Stomach (tissue), 4 donors: ENCODE measurements at regions not wholly inside any gene's neighbourhood (a gene's known extent, or its start where the extent isn't known, plus 50 kb on each side); places are given as distances from the start of the nearest gene placed in this dataset.

Source experiments
- CTCF ChIP-seq, 7 experiments: fragments of 450-650 bp in 4 of 7; fragments of 200-600 bp in 3 of 7; sonication (generic) in 3 of 7; IDR thresholded peaks; one replicate each; pipeline ENCODE4 v1.5.1; 2016 to 2019; ENCODE audit warnings: antibody characterized with exemption in 7 of 7, control low read depth in 2 of 7, mild to moderate bottlenecking in 1 of 7
- EP300 ChIP-seq: sonication (generic); formaldehyde crosslinking; IDR thresholded peaks from one replicate; pipeline ENCODE4 v1.6.1; 2017; ENCODE audit warnings: antibody characterized with exemption
- POLR2A ChIP-seq, 4 donors: fragments of 450-650 bp; IDR thresholded peaks; one replicate each; pipeline ENCODE4 v1.6.1; 2016; ENCODE audit warnings: antibody characterized with exemption in 4 of 4, control low read depth in 2 of 4, mild to moderate bottlenecking in 1 of 4, moderate library complexity in 1 of 4

GRCh38 chr11:19321351-19321750 lies 80.6 kb upstream of the E2F8 start:
- TF ChIP-seq EP300 (no peak), POLR2A (IDR thresholded peaks at IDR 0.05) (no peak), CTCF (IDR thresholded peaks at IDR 0.05) (no peak)
